ENCODE measurements at regions not wholly inside any gene's neighbourhood (a gene's known extent, or its start where the extent isn't known, plus 50 kb on each side); places are given as distances from the start of the nearest gene placed in this dataset.

DNA sequence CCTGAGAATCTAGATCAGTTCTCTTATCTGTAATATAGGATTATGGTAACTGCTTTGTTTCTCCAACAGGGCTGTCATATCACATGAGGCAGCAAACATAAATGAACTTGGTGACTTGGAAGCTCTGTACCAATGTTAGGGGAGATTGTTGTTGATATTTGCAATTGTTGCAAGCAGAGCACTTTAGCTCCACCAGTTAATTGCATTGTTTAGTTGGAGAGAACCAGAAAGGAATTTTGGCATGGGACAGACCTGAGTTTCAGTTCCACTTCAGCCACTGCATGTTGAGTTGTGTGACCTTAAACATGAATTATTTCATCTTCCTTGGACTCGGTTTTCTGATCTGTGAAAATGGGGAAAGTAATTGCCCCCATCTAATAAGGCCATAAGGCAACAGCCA, 142.3 kb upstream of the JUN start:
- DNase-seq (ENCODE audit: low read depth), result no peak
- no peak overlapping the region for H3K4me3 ChIP-seq (ENCODE audit: low read length)
- TF ChIP-seq, protein P1, sequence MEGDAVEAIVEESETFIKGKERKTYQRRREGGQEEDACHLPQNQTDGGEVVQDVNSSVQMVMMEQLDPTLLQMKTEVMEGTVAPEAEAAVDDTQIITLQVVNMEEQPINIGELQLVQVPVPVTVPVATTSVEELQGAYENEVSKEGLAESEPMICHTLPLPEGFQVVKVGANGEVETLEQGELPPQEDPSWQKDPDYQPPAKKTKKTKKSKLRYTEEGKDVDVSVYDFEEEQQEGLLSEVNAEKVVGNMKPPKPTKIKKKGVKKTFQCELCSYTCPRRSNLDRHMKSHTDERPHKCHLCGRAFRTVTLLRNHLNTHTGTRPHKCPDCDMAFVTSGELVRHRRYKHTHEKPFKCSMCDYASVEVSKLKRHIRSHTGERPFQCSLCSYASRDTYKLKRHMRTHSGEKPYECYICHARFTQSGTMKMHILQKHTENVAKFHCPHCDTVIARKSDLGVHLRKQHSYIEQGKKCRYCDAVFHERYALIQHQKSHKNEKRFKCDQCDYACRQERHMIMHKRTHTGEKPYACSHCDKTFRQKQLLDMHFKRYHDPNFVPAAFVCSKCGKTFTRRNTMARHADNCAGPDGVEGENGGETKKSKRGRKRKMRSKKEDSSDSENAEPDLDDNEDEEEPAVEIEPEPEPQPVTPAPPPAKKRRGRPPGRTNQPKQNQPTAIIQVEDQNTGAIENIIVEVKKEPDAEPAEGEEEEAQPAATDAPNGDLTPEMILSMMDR (IDR thresholded peaks at IDR 0.05; ENCODE audit: insufficient read depth, low read depth, low read length, missing control alignments), result no peak

DNA sequence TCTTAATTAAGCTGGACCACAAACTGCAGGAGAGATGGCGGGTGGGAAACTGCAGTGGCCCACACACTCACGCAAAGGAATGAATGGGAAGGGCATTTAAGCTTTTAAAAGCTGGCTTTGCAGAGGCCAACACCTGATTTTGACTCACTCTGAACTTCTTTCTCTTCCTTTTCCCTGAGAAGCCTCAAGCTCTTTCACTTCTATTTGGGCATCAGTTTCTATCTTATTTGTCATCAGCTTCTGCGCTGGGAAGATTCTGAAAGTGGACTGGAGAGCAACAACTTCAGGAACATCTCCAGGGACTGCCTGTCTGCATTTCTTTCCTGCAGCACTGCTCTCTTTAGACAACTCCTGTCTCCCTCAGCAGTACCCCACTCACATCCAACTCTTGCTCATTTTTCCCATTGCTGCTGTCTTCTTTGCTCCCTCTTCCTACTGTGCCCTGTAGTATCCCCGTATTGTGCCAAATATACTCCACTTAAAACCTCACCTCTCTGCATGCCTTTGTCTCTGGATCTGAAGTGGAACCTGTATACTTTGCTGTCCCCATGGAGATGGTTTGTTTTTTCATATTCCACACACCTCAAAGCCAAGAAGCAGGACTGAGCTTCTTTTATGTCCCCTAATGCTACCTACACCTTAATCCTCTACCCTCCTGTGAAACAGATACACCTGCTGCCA, 143.3 kb upstream of the JUN start:
- TF ChIP-seq, protein P1 (IDR thresholded peaks at IDR 0.05; ENCODE audit: insufficient read depth, low read depth, low read length, missing control alignments), result no peak
- peak; percentile 80 for DNase-seq (ENCODE audit: low read depth)
- H3K4me3 ChIP-seq (ENCODE audit: low read length), result no peak overlapping the region

DNA sequence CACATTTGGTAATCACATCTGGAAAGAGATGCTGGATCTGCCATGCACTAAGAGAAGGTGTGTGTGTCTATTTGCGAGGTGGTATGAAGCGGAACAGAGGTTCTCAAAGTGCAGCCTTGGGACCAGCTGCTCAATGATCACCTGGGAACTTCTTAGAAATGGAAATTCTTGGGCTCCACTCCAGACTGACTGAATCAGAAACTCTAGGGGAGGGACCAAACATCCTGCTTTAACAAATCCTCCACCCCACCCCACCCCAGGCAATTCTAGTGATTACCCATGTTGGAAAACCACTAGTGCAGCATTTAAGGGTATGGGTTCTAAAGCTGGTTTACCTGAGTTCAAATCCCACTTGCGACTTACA, 143.9 kb upstream of the JUN start:
- no peak overlapping the region for H3K4me3 ChIP-seq (ENCODE audit: low read length)
- DNase-seq (ENCODE audit: low read depth), result peak; percentile 87
- TF ChIP-seq, protein P1 (IDR thresholded peaks at IDR 0.05; ENCODE audit: insufficient read depth, low read depth, low read length, missing control alignments), result no peak

DNA sequence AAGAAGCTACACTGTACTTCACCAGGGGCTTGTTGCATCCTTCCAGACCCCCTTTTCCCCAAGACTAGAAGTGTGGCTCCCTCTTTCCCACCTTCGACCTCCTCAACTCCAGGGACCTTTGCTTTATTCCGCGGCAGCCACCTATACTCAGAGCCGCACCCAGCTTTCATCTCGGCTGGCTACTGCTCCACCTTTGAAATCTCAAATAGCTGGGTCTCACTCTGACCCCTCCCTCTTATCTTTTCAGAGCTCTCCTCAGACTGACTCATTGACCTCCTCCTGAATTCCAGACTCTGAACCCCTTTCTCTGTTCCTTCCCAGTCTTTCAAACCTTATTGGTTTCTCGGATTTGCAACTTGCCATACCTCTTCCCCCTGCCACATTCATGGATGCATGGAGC, 144.7 kb upstream of the JUN start:
- TF ChIP-seq, protein P1 (IDR thresholded peaks at IDR 0.05; ENCODE audit: insufficient read depth, low read depth, low read length, missing control alignments), result no peak
- no peak for DNase-seq (ENCODE audit: low read depth)
- H3K4me3 ChIP-seq (ENCODE audit: low read length), result no peak overlapping the region

DNA sequence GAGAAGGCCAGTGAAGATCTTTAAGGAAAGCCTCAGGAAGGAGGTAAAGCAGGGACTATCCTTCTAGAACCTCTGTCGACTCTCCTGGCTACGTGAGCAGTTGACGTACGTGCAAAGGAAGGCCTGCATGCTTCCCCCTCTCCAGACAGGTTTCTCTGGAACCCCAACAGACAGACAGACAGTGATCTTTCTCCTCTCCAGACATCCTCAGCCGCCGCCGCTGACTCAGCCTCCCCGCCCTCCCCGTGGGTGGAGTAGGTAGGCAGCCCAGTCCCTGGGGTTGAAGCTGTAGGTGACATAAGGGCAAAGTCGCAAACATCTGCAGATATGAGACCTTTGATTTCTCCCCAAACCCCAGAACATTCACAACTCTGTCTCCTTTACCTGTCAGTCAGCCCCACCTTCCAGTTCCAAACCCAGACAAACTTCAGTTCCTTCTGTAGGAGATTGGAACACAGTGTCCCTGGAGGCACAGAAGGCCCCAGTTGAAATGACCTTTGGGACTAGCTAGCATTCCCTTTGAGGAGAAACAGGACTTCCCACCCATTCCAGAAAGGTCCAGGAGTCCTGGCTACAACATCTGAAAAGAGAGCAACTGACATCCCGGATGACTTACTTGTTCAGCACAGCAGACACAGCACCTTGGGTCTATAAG, 146.0 kb upstream of the JUN start:
- TF ChIP-seq, protein P1 (IDR thresholded peaks at IDR 0.05; ENCODE audit: insufficient read depth, low read depth, low read length, missing control alignments), result no peak
- peak; percentile 91 for DNase-seq (ENCODE audit: low read depth)
- no peak overlapping the region for H3K4me3 ChIP-seq (ENCODE audit: low read length)

DNA sequence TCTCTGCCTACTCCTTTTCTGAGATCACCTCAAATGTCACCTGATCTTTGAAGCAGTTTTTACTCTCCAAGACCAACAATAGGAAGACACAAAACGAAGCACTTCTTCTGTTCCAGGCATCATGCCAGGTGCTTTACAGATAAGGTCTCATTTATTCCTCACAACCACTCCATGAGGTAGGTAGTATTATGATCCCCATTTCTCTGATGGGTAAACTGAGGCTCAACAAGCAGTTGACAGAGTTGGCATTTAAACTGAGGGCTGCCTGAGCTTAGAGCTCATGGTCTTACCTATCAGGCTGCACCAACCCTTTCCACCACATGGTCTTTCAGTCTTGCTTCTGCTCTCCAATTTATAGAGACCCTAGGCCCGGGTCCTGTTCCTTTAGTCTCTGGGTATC, 147.2 kb upstream of the JUN start:
- TF ChIP-seq, protein P1 (IDR thresholded peaks at IDR 0.05; ENCODE audit: insufficient read depth, low read depth, low read length, missing control alignments), result no peak
- no peak overlapping the region for H3K4me3 ChIP-seq (ENCODE audit: low read length)
- no peak for DNase-seq (ENCODE audit: low read depth)

DNA sequence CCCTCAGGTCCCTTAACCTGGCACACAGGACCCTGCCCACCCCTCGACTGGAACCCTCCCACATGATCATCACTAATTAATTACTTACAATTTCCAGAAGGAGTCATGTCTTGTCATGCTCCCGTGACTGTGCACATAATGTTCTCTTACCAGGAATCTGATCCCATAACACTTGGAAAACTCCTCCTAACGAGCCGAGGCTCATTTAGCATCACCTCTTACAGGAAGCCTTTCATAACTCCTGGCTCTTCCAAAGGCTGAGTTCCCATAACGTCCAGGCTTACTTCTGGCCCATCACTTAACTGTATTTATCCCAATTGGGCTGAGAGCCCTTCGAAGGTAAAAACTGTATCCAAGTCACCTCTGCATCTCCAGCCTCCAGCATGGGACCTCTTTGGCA, 147.9 kb upstream of the JUN start:
- no peak overlapping the region for H3K4me3 ChIP-seq (ENCODE audit: low read length)
- TF ChIP-seq, protein P1 (IDR thresholded peaks at IDR 0.05; ENCODE audit: insufficient read depth, low read depth, low read length, missing control alignments), result no peak
- DNase-seq (ENCODE audit: low read depth), result peak; percentile 66
